ENCODE measurements at regions not wholly inside any gene's neighbourhood (a gene's known extent, or its start where the extent isn't known, plus 50 kb on each side); places are given as distances from the start of the nearest gene placed in this dataset.

DNA sequence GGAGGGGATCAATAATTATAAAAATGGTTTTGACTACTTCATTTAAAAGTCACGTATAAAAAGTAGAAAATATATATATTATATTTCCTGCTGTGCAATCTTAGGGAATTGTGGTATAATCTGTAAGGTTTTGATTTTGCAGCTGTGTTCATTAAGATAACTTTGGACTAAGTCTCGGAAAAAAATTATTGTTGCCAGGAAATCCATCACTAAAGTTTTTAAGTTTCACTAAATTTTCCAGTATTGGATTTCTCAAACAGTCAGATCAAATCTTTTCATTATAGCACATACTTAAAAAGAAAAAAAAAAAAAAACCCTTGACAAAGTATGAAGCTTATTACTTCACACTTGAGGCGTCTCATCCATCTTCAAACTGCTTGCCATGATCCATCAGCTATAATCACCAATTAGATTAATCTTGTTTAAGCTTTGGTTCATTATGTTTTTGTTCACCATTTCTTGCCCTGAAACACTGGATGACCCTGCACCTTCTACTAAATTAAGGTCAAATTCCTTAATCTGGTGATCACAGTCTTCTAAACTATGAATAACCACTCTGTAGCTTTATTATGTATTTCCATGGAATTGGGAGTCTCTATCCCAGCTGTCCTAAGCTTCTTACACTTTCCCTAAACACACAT, 326.6 kb upstream of the COL3A1 start:
- TF ChIP-seq, protein P1, sequence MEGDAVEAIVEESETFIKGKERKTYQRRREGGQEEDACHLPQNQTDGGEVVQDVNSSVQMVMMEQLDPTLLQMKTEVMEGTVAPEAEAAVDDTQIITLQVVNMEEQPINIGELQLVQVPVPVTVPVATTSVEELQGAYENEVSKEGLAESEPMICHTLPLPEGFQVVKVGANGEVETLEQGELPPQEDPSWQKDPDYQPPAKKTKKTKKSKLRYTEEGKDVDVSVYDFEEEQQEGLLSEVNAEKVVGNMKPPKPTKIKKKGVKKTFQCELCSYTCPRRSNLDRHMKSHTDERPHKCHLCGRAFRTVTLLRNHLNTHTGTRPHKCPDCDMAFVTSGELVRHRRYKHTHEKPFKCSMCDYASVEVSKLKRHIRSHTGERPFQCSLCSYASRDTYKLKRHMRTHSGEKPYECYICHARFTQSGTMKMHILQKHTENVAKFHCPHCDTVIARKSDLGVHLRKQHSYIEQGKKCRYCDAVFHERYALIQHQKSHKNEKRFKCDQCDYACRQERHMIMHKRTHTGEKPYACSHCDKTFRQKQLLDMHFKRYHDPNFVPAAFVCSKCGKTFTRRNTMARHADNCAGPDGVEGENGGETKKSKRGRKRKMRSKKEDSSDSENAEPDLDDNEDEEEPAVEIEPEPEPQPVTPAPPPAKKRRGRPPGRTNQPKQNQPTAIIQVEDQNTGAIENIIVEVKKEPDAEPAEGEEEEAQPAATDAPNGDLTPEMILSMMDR (IDR thresholded peaks at IDR 0.05) = no peak
- no peak for TF ChIP-seq POLR2A (IDR thresholded peaks at IDR 0.05)

Measured in testis (tissue), 2 donors.